Stimulated activated CD4-positive, alpha-beta T cell treated with anti-CD3 and anti-CD28 coated beads, Interleukin-12 subunit alpha, Interleukin-12 subunit beta, amount 100 ng/mL, for 48 hours (primary cell): ENCODE measurements at regions not wholly inside any gene's neighbourhood (a gene's known extent, or its start where the extent isn't known, plus 50 kb on each side); places are given as distances from the start of the nearest gene placed in this dataset.

ENCODE experiments used
- DNase-seq, 3 donors: peaks; one replicate each; pipeline ENCODE4 v3.0.0-alpha.2; 2020; ENCODE audit warnings: low read depth in 2 of 3, low spot score in 1 of 3

- DNase-seq: no peak
Observed at GRCh38 chr11:29317694-29318093, 699.1 kb downstream of the KCNA4 start.

- DNase-seq: no peak
Observed at GRCh38 chr11:29315275-29315674, 701.6 kb downstream of the KCNA4 start.

- DNase-seq: no peak
Observed at GRCh38 chr11:29314211-29314610, 702.6 kb downstream of the KCNA4 start.

- no peak for DNase-seq
Observed at GRCh38 chr11:29312812-29313211, 704.0 kb downstream of the KCNA4 start.

GRCh38 chr11:29310725-29311342 lies 706.0 kb downstream of the KCNA4 start:
- no peak for DNase-seq

- DNase-seq: no peak
Observed at GRCh38 chr11:29309992-29310391, 706.8 kb downstream of the KCNA4 start.

- no peak for DNase-seq
Observed at GRCh38 chr11:29306527-29306926, 710.3 kb downstream of the KCNA4 start.

GRCh38 chr11:29305456-29306232 lies 711.2 kb downstream of the KCNA4 start:
- DNase-seq: no peak

- no peak for DNase-seq
Observed at GRCh38 chr11:29300420-29300819, 716.4 kb downstream of the KCNA4 start.

GRCh38 chr11:29296680-29297079 lies 720.1 kb downstream of the KCNA4 start:
- no peak for DNase-seq

- DNase-seq: no peak
Observed at GRCh38 chr11:29293825-29294224, 723.0 kb downstream of the KCNA4 start.

- no peak for DNase-seq
Observed at GRCh38 chr11:29282088-29282487, 734.7 kb downstream of the KCNA4 start.

- DNase-seq: no peak
Observed at GRCh38 chr11:29281271-29281777, 735.5 kb downstream of the KCNA4 start.

GRCh38 chr11:29280452-29280851 lies 736.4 kb downstream of the KCNA4 start:
- DNase-seq: no peak

GRCh38 chr11:29279716-29280115 lies 737.1 kb downstream of the KCNA4 start:
- no peak for DNase-seq

- DNase-seq: no peak
Observed at GRCh38 chr11:29272019-29272654, 744.7 kb downstream of the KCNA4 start.

GRCh38 chr11:29271616-29272015 lies 745.2 kb downstream of the KCNA4 start:
- no peak for DNase-seq

- no peak for DNase-seq
Observed at GRCh38 chr11:29268733-29269132, 748.1 kb downstream of the KCNA4 start.

- DNase-seq: no peak
Observed at GRCh38 chr11:29265792-29266191, 751.0 kb downstream of the KCNA4 start.

GRCh38 chr11:29265381-29265780 lies 751.4 kb downstream of the KCNA4 start:
- no peak for DNase-seq

GRCh38 chr11:29263971-29264682 lies 752.7 kb downstream of the KCNA4 start:
- no peak for DNase-seq
